GM23338 (cell line): ENCODE measurements at regions not wholly inside any gene's neighbourhood (a gene's known extent, or its start where the extent isn't known, plus 50 kb on each side); places are given as distances from the start of the nearest gene placed in this dataset.

Experiments
- ATAC-seq: fragments of 200-7000 bp; cut with Tn5 transposase; 3 replicates; pipeline ENCODE4 v1.9.1; 2020
- DNase-seq: peaks from one replicate; pipeline ENCODE4 v3.0.0-alpha.2; 2015; ENCODE audit warnings: low spot score
- H2AFZ ChIP-seq: fragments of 200-600 bp; sonication (generic); 2 replicates; pipeline ENCODE4 v1.8.0; 2016; ENCODE audit warnings: antibody characterized with exemption, mild to moderate bottlenecking, moderate library complexity
- H3F3A ChIP-seq: fragments of 200-600 bp; sonication (generic); replicated peaks from 2 replicates; pipeline ENCODE4 v1.8.0; 2017; ENCODE audit warnings: antibody characterized with exemption, mixed run types, low read depth
- H3K27ac ChIP-seq: fragments of 200-600 bp; sonication (generic); 2 replicates; pipeline ENCODE4 v1.6.1; 2016; ENCODE audit warnings: low read depth
- H3K27me3 ChIP-seq: fragments of 200-600 bp; sonication (generic); 2 replicates; pipeline ENCODE4 v1.8.0; 2016; ENCODE audit warnings: mild to moderate bottlenecking, mixed run types, moderate library complexity; ENCODE audit not compliant: insufficient read depth
- H3K36me3 ChIP-seq: fragments of 200-600 bp; sonication (generic); 2 replicates; pipeline ENCODE4 v1.8.0; 2016; ENCODE audit warnings: mild to moderate bottlenecking; ENCODE audit not compliant: insufficient read depth
- H3K4me1 ChIP-seq: fragments of 200-600 bp; sonication (generic); 2 replicates; pipeline ENCODE4 v1.8.0; 2016; ENCODE audit warnings: mild to moderate bottlenecking, moderate library complexity; ENCODE audit not compliant: insufficient read depth
- H3K4me2 ChIP-seq: fragments of 200-600 bp; sonication (generic); 2 replicates; pipeline ENCODE4 v1.7.1; 2017; ENCODE audit warnings: mixed run types
- H3K4me3 ChIP-seq: fragments of 200-600 bp; sonication (generic); 2 replicates; pipeline ENCODE4 v1.6.1; 2016; ENCODE audit warnings: mixed run types
- H3K79me2 ChIP-seq: fragments of 200-600 bp; sonication (generic); replicated peaks from 2 replicates; pipeline ENCODE4 v1.8.0; 2017; ENCODE audit warnings: mild to moderate bottlenecking; ENCODE audit not compliant: insufficient read depth
- H3K9me2 ChIP-seq: fragments of 200-600 bp; sonication (generic); 2 replicates; pipeline ENCODE4 v1.8.0; 2017; ENCODE audit not compliant: insufficient read depth
- H4K20me1 ChIP-seq: fragments of 200-600 bp; sonication (generic); replicated peaks from 2 replicates; pipeline ENCODE4 v1.8.0; 2017; ENCODE audit warnings: mild to moderate bottlenecking; ENCODE audit not compliant: insufficient read depth
- H3K27ac Mint-ChIP-seq: 2 replicates; pipeline ENCODE4 v1.8.0; 2020; ENCODE audit warnings: inconsistent platforms, mild to moderate bottlenecking, moderate library complexity, mixed read lengths
- H3K27me3 Mint-ChIP-seq: 3 replicates; pipeline ENCODE4 v1.8.0; 2022; ENCODE audit warnings: low read depth, mild to moderate bottlenecking, moderate library complexity, mixed read lengths, inconsistent platforms; ENCODE audit not compliant: insufficient read depth, poor library complexity
- H3K36me3 Mint-ChIP-seq: 3 replicates; pipeline ENCODE4 v1.8.0; 2021; ENCODE audit warnings: low read depth, mild to moderate bottlenecking, inconsistent platforms, moderate library complexity, mixed read lengths
- H3K4me1 Mint-ChIP-seq: 3 replicates; pipeline ENCODE4 v1.8.0; 2020; ENCODE audit warnings: mild to moderate bottlenecking, inconsistent platforms, mixed read lengths
- H3K4me3 Mint-ChIP-seq: 3 replicates; pipeline ENCODE4 v1.8.0; 2021; ENCODE audit warnings: moderate library complexity, mild to moderate bottlenecking, inconsistent platforms, mixed read lengths
- H3K9me3 Mint-ChIP-seq: 3 replicates; pipeline ENCODE4 v1.8.0; 2020; ENCODE audit warnings: moderate library complexity, mild to moderate bottlenecking, inconsistent platforms, mixed read lengths
- EZH2phosphoT487 ChIP-seq: fragments of 200-600 bp; sonication (generic); IDR thresholded peaks from one replicate; pipeline ENCODE4 v1.8.1; 2018; ENCODE audit warnings: antibody characterized with exemption; ENCODE audit not compliant: unreplicated experiment
- JUNB ChIP-seq: IDR thresholded peaks from one replicate; pipeline ENCODE4 v1.6.1; 2016; ENCODE audit warnings: antibody characterized with exemption; ENCODE audit not compliant: unreplicated experiment
- ZNF331 ChIP-seq: fragments of 250-450 bp; sonication (Bioruptor Pico); IDR thresholded peaks from 2 replicates; pipeline ENCODE4 v1.5.0; 2020; ENCODE audit warnings: low read depth, mild to moderate bottlenecking, moderate library complexity
- TF ChIP-seq, protein P1 (sequence below): fragments of 250-450 bp; sonication (Bioruptor Pico); IDR thresholded peaks from 2 replicates; pipeline ENCODE4 v1.5.0; 2020; ENCODE audit warnings: mild to moderate bottlenecking, moderate library complexity
- TF ChIP-seq, protein P2 (sequence below), 2 experiments: fragments of 200-600 bp in 1 of 2; sonication (generic) in 1 of 2; conservative IDR thresholded peaks; 2 replicates each; pipeline versions ENCODE4 v1.5.1 to v1.6.1; 2016 to 2017; ENCODE audit warnings: antibody characterized with exemption in 2 of 2, low read depth in 2 of 2, mild to moderate bottlenecking in 2 of 2, moderate library complexity in 1 of 2

DNA sequence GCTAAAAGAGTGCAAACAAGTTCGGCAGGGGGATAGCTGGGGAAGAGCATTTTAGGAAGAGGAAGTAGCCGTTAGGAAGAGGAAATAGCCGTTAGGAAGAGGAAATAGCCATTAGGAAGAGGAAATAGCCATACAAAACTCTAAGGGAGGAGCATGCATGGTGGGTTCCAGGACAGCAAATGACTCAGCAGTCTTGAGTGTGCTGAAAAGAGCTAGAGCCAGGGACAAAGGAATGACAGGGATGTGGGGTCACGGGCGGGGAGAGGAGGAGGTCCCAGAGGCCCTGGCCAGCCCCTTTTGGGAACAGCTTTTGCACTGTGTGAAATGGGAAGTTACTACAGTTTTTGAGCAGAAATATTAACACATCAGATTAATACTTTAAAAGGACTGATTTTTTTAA, 882.6 kb downstream of the TRIML1 start (continued):
- TF ChIP-seq EZH2phosphoT487 (no peak), ZNF331 (CRISPR knock-in tag) (no peak)
- TF ChIP-seq, protein P1, sequence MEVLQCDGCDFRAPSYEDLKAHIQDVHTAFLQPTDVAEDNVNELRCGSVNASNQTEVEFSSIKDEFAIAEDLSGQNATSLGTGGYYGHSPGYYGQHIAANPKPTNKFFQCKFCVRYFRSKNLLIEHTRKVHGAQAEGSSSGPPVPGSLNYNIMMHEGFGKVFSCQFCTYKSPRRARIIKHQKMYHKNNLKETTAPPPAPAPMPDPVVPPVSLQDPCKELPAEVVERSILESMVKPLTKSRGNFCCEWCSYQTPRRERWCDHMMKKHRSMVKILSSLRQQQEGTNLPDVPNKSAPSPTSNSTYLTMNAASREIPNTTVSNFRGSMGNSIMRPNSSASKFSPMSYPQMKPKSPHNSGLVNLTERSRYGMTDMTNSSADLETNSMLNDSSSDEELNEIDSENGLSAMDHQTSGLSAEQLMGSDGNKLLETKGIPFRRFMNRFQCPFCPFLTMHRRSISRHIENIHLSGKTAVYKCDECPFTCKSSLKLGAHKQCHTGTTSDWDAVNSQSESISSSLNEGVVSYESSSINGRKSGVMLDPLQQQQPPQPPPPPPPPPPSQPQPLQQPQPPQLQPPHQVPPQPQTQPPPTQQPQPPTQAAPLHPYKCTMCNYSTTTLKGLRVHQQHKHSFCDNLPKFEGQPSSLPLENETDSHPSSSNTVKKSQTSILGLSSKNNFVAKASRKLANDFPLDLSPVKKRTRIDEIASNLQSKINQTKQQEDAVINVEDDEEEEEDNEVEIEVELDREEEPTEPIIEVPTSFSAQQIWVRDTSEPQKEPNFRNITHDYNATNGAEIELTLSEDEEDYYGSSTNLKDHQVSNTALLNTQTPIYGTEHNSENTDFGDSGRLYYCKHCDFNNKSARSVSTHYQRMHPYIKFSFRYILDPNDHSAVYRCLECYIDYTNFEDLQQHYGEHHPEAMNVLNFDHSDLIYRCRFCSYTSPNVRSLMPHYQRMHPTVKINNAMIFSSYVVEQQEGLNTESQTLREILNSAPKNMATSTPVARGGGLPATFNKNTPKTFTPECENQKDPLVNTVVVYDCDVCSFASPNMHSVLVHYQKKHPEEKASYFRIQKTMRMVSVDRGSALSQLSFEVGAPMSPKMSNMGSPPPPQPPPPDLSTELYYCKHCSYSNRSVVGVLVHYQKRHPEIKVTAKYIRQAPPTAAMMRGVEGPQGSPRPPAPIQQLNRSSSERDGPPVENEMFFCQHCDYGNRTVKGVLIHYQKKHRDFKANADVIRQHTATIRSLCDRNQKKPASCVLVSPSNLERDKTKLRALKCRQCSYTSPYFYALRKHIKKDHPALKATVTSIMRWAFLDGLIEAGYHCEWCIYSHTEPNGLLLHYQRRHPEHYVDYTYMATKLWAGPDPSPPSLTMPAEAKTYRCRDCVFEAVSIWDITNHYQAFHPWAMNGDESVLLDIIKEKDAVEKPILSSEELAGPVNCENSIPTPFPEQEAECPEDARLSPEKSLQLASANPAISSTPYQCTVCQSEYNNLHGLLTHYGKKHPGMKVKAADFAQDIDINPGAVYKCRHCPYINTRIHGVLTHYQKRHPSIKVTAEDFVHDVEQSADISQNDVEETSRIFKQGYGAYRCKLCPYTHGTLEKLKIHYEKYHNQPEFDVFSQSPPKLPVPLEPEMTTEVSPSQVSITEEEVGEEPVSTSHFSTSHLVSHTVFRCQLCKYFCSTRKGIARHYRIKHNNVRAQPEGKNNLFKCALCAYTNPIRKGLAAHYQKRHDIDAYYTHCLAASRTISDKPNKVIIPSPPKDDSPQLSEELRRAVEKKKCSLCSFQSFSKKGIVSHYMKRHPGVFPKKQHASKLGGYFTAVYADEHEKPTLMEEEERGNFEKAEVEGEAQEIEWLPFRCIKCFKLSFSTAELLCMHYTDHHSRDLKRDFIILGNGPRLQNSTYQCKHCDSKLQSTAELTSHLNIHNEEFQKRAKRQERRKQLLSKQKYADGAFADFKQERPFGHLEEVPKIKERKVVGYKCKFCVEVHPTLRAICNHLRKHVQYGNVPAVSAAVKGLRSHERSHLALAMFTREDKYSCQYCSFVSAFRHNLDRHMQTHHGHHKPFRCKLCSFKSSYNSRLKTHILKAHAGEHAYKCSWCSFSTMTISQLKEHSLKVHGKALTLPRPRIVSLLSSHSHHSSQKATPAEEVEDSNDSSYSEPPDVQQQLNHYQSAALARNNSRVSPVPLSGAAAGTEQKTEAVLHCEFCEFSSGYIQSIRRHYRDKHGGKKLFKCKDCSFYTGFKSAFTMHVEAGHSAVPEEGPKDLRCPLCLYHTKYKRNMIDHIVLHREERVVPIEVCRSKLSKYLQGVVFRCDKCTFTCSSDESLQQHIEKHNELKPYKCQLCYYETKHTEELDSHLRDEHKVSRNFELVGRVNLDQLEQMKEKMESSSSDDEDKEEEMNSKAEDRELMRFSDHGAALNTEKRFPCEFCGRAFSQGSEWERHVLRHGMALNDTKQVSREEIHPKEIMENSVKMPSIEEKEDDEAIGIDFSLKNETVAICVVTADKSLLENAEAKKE (CRISPR knock-in tag), result no peak

DNA sequence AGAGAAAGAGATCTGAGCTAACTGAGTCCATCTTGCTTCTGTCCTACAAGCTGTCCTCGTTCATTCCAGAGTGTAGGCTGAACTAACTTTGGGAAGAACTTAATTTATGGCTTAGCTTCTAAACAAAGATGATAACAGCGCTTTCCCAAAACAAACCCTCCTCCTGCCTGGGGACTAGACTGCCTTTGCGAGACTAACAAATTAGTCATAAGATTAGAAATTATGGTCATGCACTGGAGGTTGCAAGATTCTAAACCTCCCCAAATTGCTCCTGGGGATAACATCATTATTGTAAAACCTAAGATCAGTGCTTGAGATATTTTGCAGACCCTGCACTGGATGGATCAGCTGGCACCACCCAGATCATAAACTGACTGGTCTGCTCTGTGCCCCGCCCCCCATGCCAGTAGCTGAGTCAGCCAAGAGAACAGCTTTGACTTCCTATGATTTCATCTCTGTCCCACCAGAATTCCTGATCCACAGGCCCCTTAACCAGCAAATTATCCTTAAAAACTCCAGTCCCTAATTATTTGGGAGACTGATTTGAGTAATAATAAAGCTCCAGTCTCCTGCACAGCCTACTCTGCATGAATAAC, 883.3 kb downstream of the TRIML1 start:
- Histone ChIP-seq H4K20me1 (no peaks in the 10 kb centered on the region), H3K9me2 (peaks cover 10% of the 10 kb centered on the region; the same call in 1 of the 2 replicates), H3K27ac (no peak overlapping the region), H3K4me1 (peaks cover 6% of the 10 kb centered on the region; the same call in 1 of the 2 replicates), H2AFZ (peak overlapping the region; percentile 53), H3K27me3 (no peaks in the 10 kb centered on the region), H3K36me3 (no peaks in the 10 kb centered on the region), H3K4me3 (no peak overlapping the region), H3K79me2 (no peaks in the 10 kb centered on the region), H3K4me2 (no peak overlapping the region), H3F3A (no peaks in the 10 kb centered on the region)
- H3K4me1 Mint-ChIP-seq, result peaks cover 15% of the 10 kb centered on the region
- peak overlapping the region; percentile 18; the same call in 1 of the 2 replicates for H3K27ac Mint-ChIP-seq
- peaks cover 6% of the 10 kb centered on the region for H3K27me3 Mint-ChIP-seq
- TF ChIP-seq, protein P2, sequence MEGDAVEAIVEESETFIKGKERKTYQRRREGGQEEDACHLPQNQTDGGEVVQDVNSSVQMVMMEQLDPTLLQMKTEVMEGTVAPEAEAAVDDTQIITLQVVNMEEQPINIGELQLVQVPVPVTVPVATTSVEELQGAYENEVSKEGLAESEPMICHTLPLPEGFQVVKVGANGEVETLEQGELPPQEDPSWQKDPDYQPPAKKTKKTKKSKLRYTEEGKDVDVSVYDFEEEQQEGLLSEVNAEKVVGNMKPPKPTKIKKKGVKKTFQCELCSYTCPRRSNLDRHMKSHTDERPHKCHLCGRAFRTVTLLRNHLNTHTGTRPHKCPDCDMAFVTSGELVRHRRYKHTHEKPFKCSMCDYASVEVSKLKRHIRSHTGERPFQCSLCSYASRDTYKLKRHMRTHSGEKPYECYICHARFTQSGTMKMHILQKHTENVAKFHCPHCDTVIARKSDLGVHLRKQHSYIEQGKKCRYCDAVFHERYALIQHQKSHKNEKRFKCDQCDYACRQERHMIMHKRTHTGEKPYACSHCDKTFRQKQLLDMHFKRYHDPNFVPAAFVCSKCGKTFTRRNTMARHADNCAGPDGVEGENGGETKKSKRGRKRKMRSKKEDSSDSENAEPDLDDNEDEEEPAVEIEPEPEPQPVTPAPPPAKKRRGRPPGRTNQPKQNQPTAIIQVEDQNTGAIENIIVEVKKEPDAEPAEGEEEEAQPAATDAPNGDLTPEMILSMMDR (conservative IDR thresholded peaks at IDR 0.05; ENCODE audit: low read depth in 2 of 2), result no peak
- TF ChIP-seq EZH2phosphoT487 (no peak), JUNB (no peak)
- no peak for ATAC-seq
- no peak overlapping the region for H3K4me3 Mint-ChIP-seq
- no peak for DNase-seq
- H3K9me3 Mint-ChIP-seq, result no peaks in the 10 kb centered on the region; the same call in 2 of the 3 replicates
- no peaks in the 10 kb centered on the region for H3K36me3 Mint-ChIP-seq
